SU-DHL-6 (cell line): ENCODE measurements at regions not wholly inside any gene's neighbourhood (a gene's known extent, or its start where the extent isn't known, plus 50 kb on each side); places are given as distances from the start of the nearest gene placed in this dataset.

Experiments
- CTCF ChIP-seq: fragments of 200-600 bp; sonication (generic); IDR thresholded peaks from one replicate; pipeline ENCODE4 v1.5.1; 2017; ENCODE audit warnings: antibody characterized with exemption, mild to moderate bottlenecking, low read length, moderate library complexity; ENCODE audit not compliant: insufficient read depth, poor library complexity, severe bottlenecking
- EZH2phosphoT487 ChIP-seq: fragments of 200-600 bp; sonication (generic), shearing (Covaris generic); conservative IDR thresholded peaks from 2 replicates; pipeline ENCODE4 v1.6.1; 2018; ENCODE audit warnings: mild to moderate bottlenecking, antibody characterized with exemption, low read length, moderate library complexity, mixed read lengths

GRCh38 chr5:17156463-17156862 is 61.0 kb upstream of the BASP1 start:
- TF ChIP-seq CTCF (no peak), EZH2phosphoT487 (no peak)
